SK-N-SH treated with all-trans-retinoic acid at 6 μM for 48 hours (cell line): ENCODE measurements at regions not wholly inside any gene's neighbourhood (a gene's known extent, or its start where the extent isn't known, plus 50 kb on each side); places are given as distances from the start of the nearest gene placed in this dataset.

Source experiments
- ARNTL ChIP-seq: fragments of 450-650 bp; formaldehyde crosslinking; IDR thresholded peaks from 2 replicates; pipeline ENCODE4 v1.5.0; 2020; ENCODE audit warnings: low read depth, mild to moderate bottlenecking, moderate library complexity, borderline replicate concordance
- CREB5 ChIP-seq: fragments of 250-450 bp; sonication (Bioruptor Pico); IDR thresholded peaks from 2 replicates; pipeline ENCODE4 v1.5.1; 2020; ENCODE audit warnings: low read depth, mild to moderate bottlenecking, moderate library complexity
- CSDC2 ChIP-seq: fragments of 250-450 bp; sonication (Bioruptor Pico); IDR thresholded peaks from 2 replicates; pipeline ENCODE4 v1.5.0; 2020; ENCODE audit warnings: mild to moderate bottlenecking, moderate library complexity
- CSRNP3 ChIP-seq: fragments of 250-450 bp; sonication (Bioruptor Pico); IDR thresholded peaks from 2 replicates; pipeline ENCODE4 v1.5.1; 2021; ENCODE audit warnings: mild to moderate bottlenecking, moderate library complexity
- ESRRG ChIP-seq: fragments of 250-450 bp; sonication (Bioruptor Pico); IDR thresholded peaks from 2 replicates; pipeline ENCODE4 v1.6.1; 2021; ENCODE audit warnings: mild to moderate bottlenecking
- GLIS3 ChIP-seq: fragments of 250-450 bp; sonication (Bioruptor Pico); IDR thresholded peaks from 2 replicates; pipeline ENCODE4 v1.5.0; 2020; ENCODE audit warnings: mild to moderate bottlenecking, moderate library complexity
- SNAI2 ChIP-seq: fragments of 250-450 bp; sonication (Bioruptor Pico); IDR thresholded peaks from 2 replicates; pipeline ENCODE4 v1.5.0; 2020; ENCODE audit warnings: mild to moderate bottlenecking, moderate library complexity
- TCF4 ChIP-seq: fragments of 250-450 bp; sonication (Bioruptor Pico); IDR thresholded peaks from 2 replicates; pipeline ENCODE4 v1.8.0; 2021; ENCODE audit warnings: mild to moderate bottlenecking, moderate library complexity, borderline replicate concordance
- TSHZ2 ChIP-seq: fragments of 250-450 bp; sonication (Bioruptor Pico); IDR thresholded peaks from 2 replicates; pipeline ENCODE4 v1.5.0; 2020; ENCODE audit warnings: mild to moderate bottlenecking, moderate library complexity
- ZC3H10 ChIP-seq: fragments of 250-450 bp; sonication (Bioruptor Pico); IDR thresholded peaks from 2 replicates; pipeline ENCODE4 v1.5.1; 2021; ENCODE audit warnings: mild to moderate bottlenecking, moderate library complexity
- ZFP3 ChIP-seq: fragments of 250-450 bp; sonication (Bioruptor Pico); IDR thresholded peaks from 2 replicates; pipeline ENCODE4 v1.5.0; 2020; ENCODE audit warnings: mild to moderate bottlenecking, moderate library complexity
- ZNF70 ChIP-seq: fragments of 450-650 bp; formaldehyde crosslinking; IDR thresholded peaks from 2 replicates; pipeline ENCODE4 v1.5.0; 2020; ENCODE audit warnings: mild to moderate bottlenecking, moderate library complexity

GRCh38 chr2:236496340-236496739, 73.3 kb upstream of the ACKR3 start:
- no peak for TF ChIP-seq ZFP3 (CRISPR knock-in tag)
- no peak for TF ChIP-seq SNAI2 (CRISPR knock-in tag)
- TF ChIP-seq ARNTL (CRISPR knock-in tag) = no peak
- no peak for TF ChIP-seq CSRNP3 (CRISPR knock-in tag)
- no peak for TF ChIP-seq ESRRG
- TF ChIP-seq ZC3H10 (CRISPR knock-in tag) = no peak
- TF ChIP-seq CREB5 = no peak
- no peak for TF ChIP-seq GLIS3 (CRISPR knock-in tag)
- no peak for TF ChIP-seq ZNF70 (CRISPR knock-in tag)
- no peak for TF ChIP-seq TCF4 (CRISPR knock-in tag)
- no peak for TF ChIP-seq TSHZ2 (CRISPR knock-in tag)
- no peak for TF ChIP-seq CSDC2
